SK-N-SH treated with all-trans-retinoic acid at 6 μM for 48 hours (cell line): ENCODE measurements at regions not wholly inside any gene's neighbourhood (a gene's known extent, or its start where the extent isn't known, plus 50 kb on each side); places are given as distances from the start of the nearest gene placed in this dataset.

Experiments
- ATAC-seq: fragments of 200-7000 bp; cut with Tn5 transposase; 3 replicates; pipeline ENCODE4 v1.9.1; 2020; ENCODE audit warnings: mild to moderate bottlenecking, moderate library complexity
- ARNTL ChIP-seq: fragments of 450-650 bp; formaldehyde crosslinking; IDR thresholded peaks from 2 replicates; pipeline ENCODE4 v1.5.0; 2020; ENCODE audit warnings: low read depth, mild to moderate bottlenecking, moderate library complexity, borderline replicate concordance
- CREB5 ChIP-seq: fragments of 250-450 bp; sonication (Bioruptor Pico); IDR thresholded peaks from 2 replicates; pipeline ENCODE4 v1.5.1; 2020; ENCODE audit warnings: low read depth, mild to moderate bottlenecking, moderate library complexity
- CSDC2 ChIP-seq: fragments of 250-450 bp; sonication (Bioruptor Pico); IDR thresholded peaks from 2 replicates; pipeline ENCODE4 v1.5.0; 2020; ENCODE audit warnings: mild to moderate bottlenecking, moderate library complexity
- GLIS3 ChIP-seq: fragments of 250-450 bp; sonication (Bioruptor Pico); IDR thresholded peaks from 2 replicates; pipeline ENCODE4 v1.5.0; 2020; ENCODE audit warnings: mild to moderate bottlenecking, moderate library complexity
- OSR1 ChIP-seq: fragments of 250-450 bp; sonication (Bioruptor Pico); IDR thresholded peaks from 2 replicates; pipeline ENCODE4 v1.8.0; 2022; ENCODE audit warnings: moderate library complexity, mild to moderate bottlenecking, inconsistent platforms
- POU6F1 ChIP-seq: fragments of 250-450 bp; sonication (Bioruptor Pico); IDR thresholded peaks from 2 replicates; pipeline ENCODE4 v1.8.0; 2021; ENCODE audit warnings: low read depth, mild to moderate bottlenecking, moderate library complexity, borderline replicate concordance
- RARB ChIP-seq: fragments of 250-450 bp; sonication (Bioruptor Pico); IDR thresholded peaks from 2 replicates; pipeline ENCODE4 v1.8.0; 2021; ENCODE audit warnings: mild to moderate bottlenecking, moderate library complexity
- SNAI2 ChIP-seq: fragments of 250-450 bp; sonication (Bioruptor Pico); IDR thresholded peaks from 2 replicates; pipeline ENCODE4 v1.5.0; 2020; ENCODE audit warnings: mild to moderate bottlenecking, moderate library complexity
- TCF4 ChIP-seq: fragments of 250-450 bp; sonication (Bioruptor Pico); IDR thresholded peaks from 2 replicates; pipeline ENCODE4 v1.8.0; 2021; ENCODE audit warnings: mild to moderate bottlenecking, moderate library complexity, borderline replicate concordance
- TOX ChIP-seq: fragments of 250-450 bp; sonication (Bioruptor Pico); IDR thresholded peaks from 2 replicates; pipeline ENCODE4 v1.8.0; 2021; ENCODE audit warnings: mild to moderate bottlenecking, moderate library complexity, borderline replicate concordance
- TSHZ2 ChIP-seq: fragments of 250-450 bp; sonication (Bioruptor Pico); IDR thresholded peaks from 2 replicates; pipeline ENCODE4 v1.5.0; 2020; ENCODE audit warnings: mild to moderate bottlenecking, moderate library complexity
- ZNF565 ChIP-seq: fragments of 450-650 bp; formaldehyde crosslinking; conservative IDR thresholded peaks from 2 replicates; pipeline ENCODE4 v1.5.0; 2020; ENCODE audit warnings: low read depth, mild to moderate bottlenecking, moderate library complexity
- ZNF70 ChIP-seq: fragments of 450-650 bp; formaldehyde crosslinking; IDR thresholded peaks from 2 replicates; pipeline ENCODE4 v1.5.0; 2020; ENCODE audit warnings: mild to moderate bottlenecking, moderate library complexity

- no peak for ATAC-seq
- no peak for TF ChIP-seq TOX (CRISPR knock-in tag)
- TF ChIP-seq OSR1 (CRISPR knock-in tag): no peak
- no peak for TF ChIP-seq ZNF70 (CRISPR knock-in tag)
- no peak for TF ChIP-seq TSHZ2
- TF ChIP-seq SNAI2: no peak
- TF ChIP-seq GLIS3 (CRISPR knock-in tag): no peak
- no peak for TF ChIP-seq RARB (CRISPR knock-in tag)
- no peak for TF ChIP-seq ARNTL (CRISPR knock-in tag)
- TF ChIP-seq POU6F1 (CRISPR knock-in tag): no peak
- no peak for TF ChIP-seq CREB5
- no peak for TF ChIP-seq ZNF565 (CRISPR knock-in tag)
Measured at GRCh38 chr20:57883224-57883623, 173.4 kb upstream of the PMEPA1 start.

- ATAC-seq: peak; percentile 86
- TF ChIP-seq ARNTL (CRISPR knock-in tag) (no peak), OSR1 (CRISPR knock-in tag) (no peak), CSDC2 (no peak), POU6F1 (CRISPR knock-in tag) (no peak), CREB5 (no peak), RARB (CRISPR knock-in tag) (no peak)
Measured at GRCh38 chr20:57882451-57883161, 172.8 kb upstream of the PMEPA1 start.

GRCh38 chr20:57881466-57882385 is 171.9 kb upstream of the PMEPA1 start:
- TF ChIP-seq TCF4 (peak; percentile 93), TSHZ2 (peak; percentile 35; the same call in 1 of the 2 replicates), ZNF70 (CRISPR knock-in tag) (0 out of 2 replicates have a peak, but pooled peaks have one; percentile 31), RARB (CRISPR knock-in tag) (no peak)
- ATAC-seq: peak; percentile 20; the same call in 1 of the 3 replicates
